NCI-H345 (cell line): ENCODE measurements at regions not wholly inside any gene's neighbourhood (a gene's known extent, or its start where the extent isn't known, plus 50 kb on each side); places are given as distances from the start of the nearest gene placed in this dataset.

ENCODE experiments used
- DNase-seq: peaks from one replicate; lab custom pipeline; 2025; lab: John Stamatoyannopoulos, UW

GRCh38 chr5:99122976-99123375, 194.2 kb upstream of the CHD1 start:
- no peak for DNase-seq

GRCh38 chr5:99119326-99119725, 190.5 kb upstream of the CHD1 start:
- no peak for DNase-seq

GRCh38 chr5:99116526-99116925, 187.7 kb upstream of the CHD1 start:
- no peak for DNase-seq

- DNase-seq: no peak
Measured at GRCh38 chr5:99109894-99110293, 181.1 kb upstream of the CHD1 start.

GRCh38 chr5:99105216-99105615, 176.4 kb upstream of the CHD1 start:
- DNase-seq: no peak

GRCh38 chr5:99104538-99105132, 175.8 kb upstream of the CHD1 start:
- peak; percentile 39 for DNase-seq

GRCh38 chr5:99102073-99102697, 173.4 kb upstream of the CHD1 start:
- DNase-seq: no peak

- DNase-seq: no peak
Measured at GRCh38 chr5:99099691-99100090, 170.9 kb upstream of the CHD1 start.

- DNase-seq: no peak
Measured at GRCh38 chr5:99089822-99090549, 161.2 kb upstream of the CHD1 start.

- DNase-seq: no peak
Measured at GRCh38 chr5:99088309-99088708, 159.5 kb upstream of the CHD1 start.

- DNase-seq: no peak
Measured at GRCh38 chr5:99083197-99083596, 154.4 kb upstream of the CHD1 start.

GRCh38 chr5:99081711-99082110, 152.9 kb upstream of the CHD1 start:
- DNase-seq: no peak

GRCh38 chr5:99076723-99077640, 148.2 kb upstream of the CHD1 start:
- DNase-seq: no peak

- DNase-seq: no peak
Measured at GRCh38 chr5:99072846-99073245, 144.0 kb upstream of the CHD1 start.

GRCh38 chr5:99070822-99071221, 142.0 kb upstream of the CHD1 start:
- DNase-seq: no peak

- no peak for DNase-seq
Measured at GRCh38 chr5:99070362-99070761, 141.6 kb upstream of the CHD1 start.

- no peak for DNase-seq
Measured at GRCh38 chr5:99068944-99069650, 140.3 kb upstream of the CHD1 start.

- no peak for DNase-seq
Measured at GRCh38 chr5:99063737-99064136, 134.9 kb upstream of the CHD1 start.

GRCh38 chr5:99061711-99062110, 132.9 kb upstream of the CHD1 start:
- DNase-seq: no peak

GRCh38 chr5:99061299-99061698, 132.5 kb upstream of the CHD1 start:
- no peak for DNase-seq
